Nephron (organoid): ENCODE measurements at regions not wholly inside any gene's neighbourhood (a gene's known extent, or its start where the extent isn't known, plus 50 kb on each side); places are given as distances from the start of the nearest gene placed in this dataset.

Experiments used
- H3K27ac Mint-ChIP-seq, 3 experiments: 2 replicates each; pipeline ENCODE4 v1.8.0; 2020; ENCODE audit warnings: mixed read lengths in 3 of 3, mild to moderate bottlenecking in 2 of 3, moderate library complexity in 1 of 3
- H3K27me3 Mint-ChIP-seq: 2 replicates; pipeline ENCODE4 v1.8.0; 2021; ENCODE audit warnings: low read depth, mild to moderate bottlenecking, moderate library complexity, mixed read lengths
- H3K36me3 Mint-ChIP-seq: 2 replicates; pipeline ENCODE4 v1.8.0; 2020; ENCODE audit warnings: low read depth, mixed read lengths
- H3K4me1 Mint-ChIP-seq: 2 replicates; pipeline ENCODE4 v1.8.0; 2020; ENCODE audit warnings: mixed read lengths
- H3K4me3 Mint-ChIP-seq, 3 experiments: 2 replicates each; pipeline ENCODE4 v1.8.0; 2020; ENCODE audit warnings: mild to moderate bottlenecking in 3 of 3, mixed read lengths in 3 of 3, moderate library complexity in 2 of 3
- H3K9me3 Mint-ChIP-seq: 2 replicates; pipeline ENCODE4 v1.8.0; 2020; ENCODE audit warnings: mixed read lengths
- CTCF ChIP-seq, 3 experiments: fragments of 200-600 bp; sonication (generic); IDR thresholded peaks; one replicate each; pipeline ENCODE4 v1.5.0; 2021; ENCODE audit warnings: antibody characterized with exemption in 3 of 3; ENCODE audit not compliant: unreplicated experiment in 3 of 3

DNA sequence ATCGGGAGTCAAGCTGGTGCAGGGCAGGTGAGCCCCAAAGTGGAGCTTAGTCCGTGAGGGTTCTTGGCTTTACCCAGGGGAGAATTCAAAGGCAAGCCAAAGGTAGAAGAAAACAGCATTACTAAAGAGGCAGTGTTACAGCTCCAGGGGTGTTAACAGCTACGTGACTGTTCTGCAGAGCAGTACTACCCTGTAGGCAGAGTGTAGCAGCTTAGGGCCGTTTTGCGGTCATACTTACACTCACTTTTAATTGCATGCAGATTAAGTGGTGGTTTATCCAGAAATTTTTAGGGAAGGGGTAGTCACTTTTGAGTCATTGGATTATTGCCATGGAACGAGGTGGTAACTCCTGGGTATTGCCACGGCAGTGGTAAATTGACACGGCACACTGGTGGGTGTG, 482.2 kb downstream of the SLITRK5 start:
- no peak for TF ChIP-seq CTCF (IDR thresholded peaks at IDR 0.05; ENCODE audit: unreplicated experiment in 3 of 3)
- H3K36me3 Mint-ChIP-seq: no peaks in the 10 kb centered on the region
- H3K4me3 Mint-ChIP-seq: no peak overlapping the region
- H3K27me3 Mint-ChIP-seq: no peaks in the 10 kb centered on the region
- H3K27ac Mint-ChIP-seq: no peak overlapping the region
- H3K4me1 Mint-ChIP-seq: no peaks in the 10 kb centered on the region
- no peaks in the 10 kb centered on the region for H3K9me3 Mint-ChIP-seq

DNA sequence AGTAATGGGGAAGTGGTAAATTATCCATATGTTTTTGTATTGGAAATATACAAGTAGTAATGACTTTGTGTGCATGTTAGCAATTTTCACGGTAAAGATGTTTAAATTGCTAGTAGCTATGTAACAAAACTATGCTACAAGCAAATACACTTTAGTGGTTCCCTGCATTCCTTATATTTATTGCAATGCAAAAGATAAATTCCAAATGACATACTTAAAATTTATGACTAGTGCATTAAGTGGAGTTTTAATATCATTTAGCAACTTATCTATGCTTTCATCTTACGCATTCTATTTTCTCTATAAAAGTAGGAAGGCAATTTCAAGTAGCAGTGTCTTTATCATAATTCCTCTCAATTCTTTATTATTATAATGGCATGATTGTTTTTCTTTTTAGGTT, 482.8 kb downstream of the SLITRK5 start:
- Mint-ChIP-seq H3K27ac (no peak overlapping the region), H3K4me1 (no peaks in the 10 kb centered on the region), H3K36me3 (no peaks in the 10 kb centered on the region), H3K9me3 (no peaks in the 10 kb centered on the region), H3K4me3 (no peak overlapping the region), H3K27me3 (no peaks in the 10 kb centered on the region)
- no peak for TF ChIP-seq CTCF (IDR thresholded peaks at IDR 0.05; ENCODE audit: unreplicated experiment in 3 of 3)

DNA sequence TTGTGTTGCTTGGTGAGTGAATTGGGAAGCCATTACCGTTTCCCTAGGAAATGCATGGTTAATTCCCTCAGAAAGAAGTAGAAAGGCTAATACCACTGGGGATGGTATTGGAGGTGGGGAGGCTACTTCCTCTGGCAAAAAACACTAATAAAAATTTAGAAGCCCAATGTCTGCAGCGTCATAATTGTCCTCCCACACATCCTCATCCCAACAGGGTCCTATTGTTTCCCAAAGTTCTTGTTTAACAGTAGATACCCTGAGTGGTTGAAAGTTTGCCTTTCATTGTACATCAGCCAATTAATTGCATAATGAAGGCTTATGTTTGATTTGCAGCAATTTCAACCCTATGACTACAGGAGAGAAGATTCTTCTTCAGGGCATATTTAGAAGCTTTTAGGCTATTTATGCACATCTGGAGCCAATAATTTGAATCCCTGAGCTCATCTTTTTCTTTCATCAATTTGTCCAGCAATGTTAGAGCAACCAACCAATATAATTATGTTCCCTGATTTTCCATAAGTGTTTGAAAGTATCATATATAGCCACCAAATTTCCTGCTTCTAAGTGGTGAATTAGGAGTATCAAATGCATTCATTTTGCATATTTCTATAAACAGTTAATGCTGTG, 491.0 kb downstream of the SLITRK5 start:
- H3K4me3 Mint-ChIP-seq: no peak overlapping the region
- H3K36me3 Mint-ChIP-seq: no peaks in the 10 kb centered on the region
- H3K4me1 Mint-ChIP-seq: no peaks in the 10 kb centered on the region
- H3K27me3 Mint-ChIP-seq: no peaks in the 10 kb centered on the region
- TF ChIP-seq CTCF (IDR thresholded peaks at IDR 0.05; ENCODE audit: unreplicated experiment in 3 of 3): no peak
- no peaks in the 10 kb centered on the region for H3K9me3 Mint-ChIP-seq
- H3K27ac Mint-ChIP-seq: no peak overlapping the region

- TF ChIP-seq CTCF (IDR thresholded peaks at IDR 0.05; ENCODE audit: unreplicated experiment in 3 of 3): no peak
- H3K4me3 Mint-ChIP-seq: no peak overlapping the region
- H3K36me3 Mint-ChIP-seq: no peaks in the 10 kb centered on the region
- H3K27ac Mint-ChIP-seq: no peak overlapping the region
- no peaks in the 10 kb centered on the region for H3K4me1 Mint-ChIP-seq
- no peaks in the 10 kb centered on the region for H3K9me3 Mint-ChIP-seq
- H3K27me3 Mint-ChIP-seq: no peaks in the 10 kb centered on the region
These were observed 505.1 kb downstream of the SLITRK5 start for GRCh38 chr13:88176231-88176630.

GRCh38 chr13:88183440-88183839, 512.3 kb downstream of the SLITRK5 start:
- H3K4me1 Mint-ChIP-seq: no peaks in the 10 kb centered on the region
- TF ChIP-seq CTCF (IDR thresholded peaks at IDR 0.05; ENCODE audit: unreplicated experiment in 3 of 3): no peak
- no peak overlapping the region for H3K27ac Mint-ChIP-seq

GRCh38 chr13:88188986-88189385, 517.8 kb downstream of the SLITRK5 start:
- Mint-ChIP-seq H3K4me3 (no peak overlapping the region), H3K36me3 (no peaks in the 10 kb centered on the region), H3K4me1 (no peaks in the 10 kb centered on the region), H3K9me3 (no peaks in the 10 kb centered on the region), H3K27me3 (no peaks in the 10 kb centered on the region), H3K27ac (no peak overlapping the region)
- no peak for TF ChIP-seq CTCF (IDR thresholded peaks at IDR 0.05; ENCODE audit: unreplicated experiment in 3 of 3)

More at GRCh38 chr13:88183440-88183839, 512.3 kb downstream of the SLITRK5 start:
- no peak overlapping the region for H3K4me3 Mint-ChIP-seq
- H3K36me3 Mint-ChIP-seq: no peaks in the 10 kb centered on the region
- no peaks in the 10 kb centered on the region for H3K27me3 Mint-ChIP-seq
- H3K9me3 Mint-ChIP-seq: no peaks in the 10 kb centered on the region
